ENCODE measurements at regions not wholly inside any gene's neighbourhood (a gene's known extent, or its start where the extent isn't known, plus 50 kb on each side); places are given as distances from the start of the nearest gene placed in this dataset.

DNA sequence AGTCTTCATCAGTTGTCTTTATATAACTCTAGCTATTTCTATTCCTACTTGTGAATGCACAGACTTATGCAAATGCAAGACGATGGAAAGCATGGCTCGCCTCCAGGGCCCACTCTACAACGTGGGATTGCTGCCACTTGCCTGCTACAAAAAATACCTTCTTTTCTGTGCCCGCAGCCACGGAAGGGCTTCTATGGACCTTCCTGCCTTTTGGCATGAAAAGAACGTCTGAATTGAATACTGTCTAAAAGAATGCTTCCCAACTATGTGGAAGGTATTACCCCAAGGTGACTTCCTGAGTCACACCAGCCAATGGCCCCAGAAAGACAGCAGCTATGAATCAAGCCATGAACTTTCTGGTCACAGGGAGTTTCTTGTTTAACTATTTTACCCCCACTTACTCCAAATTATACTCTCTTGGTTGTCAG, 261.2 kb downstream of the HIVEP2 start:
- DNase-seq: no peak

DNA sequence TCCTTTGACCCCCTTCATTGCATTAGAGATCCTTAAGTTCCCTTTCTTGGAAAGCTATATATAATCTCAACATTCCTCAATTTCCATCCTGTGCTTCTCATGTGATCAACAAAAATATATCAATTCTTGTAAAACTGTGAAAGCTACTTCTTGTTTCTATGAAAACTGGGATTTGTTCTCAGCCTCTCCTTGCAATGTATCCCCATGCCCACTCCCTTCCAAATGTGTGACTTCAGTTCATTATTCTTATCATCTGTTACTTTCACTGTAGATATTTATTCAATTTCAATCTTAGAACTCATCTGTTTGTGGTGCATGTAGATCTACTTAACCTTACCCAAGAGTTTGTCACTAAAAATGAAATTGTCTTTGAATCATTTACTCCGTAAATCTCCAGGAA, 260.6 kb downstream of the HIVEP2 start:
- DNase-seq: no peak

DNA sequence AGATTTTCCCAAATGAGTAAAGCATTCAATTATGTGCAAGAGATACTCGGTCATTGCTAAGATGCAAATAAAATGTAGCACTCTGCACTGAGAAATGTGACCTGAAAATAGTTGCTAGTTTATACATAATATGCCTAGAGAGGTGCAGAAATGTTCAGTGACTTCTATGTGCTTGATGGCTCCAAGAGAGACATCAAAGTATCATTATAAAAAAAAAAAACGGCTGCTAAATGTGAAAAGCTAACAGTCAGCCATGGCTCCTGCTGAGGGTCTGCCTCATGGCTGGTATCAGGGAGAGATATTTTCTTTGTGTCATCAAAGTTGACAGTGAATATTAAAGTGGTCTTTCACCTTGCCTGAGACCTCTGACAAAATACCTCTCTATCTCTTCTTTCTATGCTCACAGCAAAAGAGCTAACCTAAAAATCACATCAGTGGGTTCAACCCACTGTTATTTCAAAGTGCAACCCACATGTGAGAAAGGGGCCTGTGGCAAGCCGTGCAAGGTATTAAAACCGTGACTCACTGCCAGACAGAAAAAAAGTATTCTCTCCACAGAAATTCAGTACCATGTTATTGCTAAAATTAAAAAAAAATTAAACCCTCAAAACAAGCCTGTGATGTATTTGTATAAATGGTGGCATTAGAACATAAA, 259.0 kb downstream of the HIVEP2 start:
- no peak for DNase-seq

DNA sequence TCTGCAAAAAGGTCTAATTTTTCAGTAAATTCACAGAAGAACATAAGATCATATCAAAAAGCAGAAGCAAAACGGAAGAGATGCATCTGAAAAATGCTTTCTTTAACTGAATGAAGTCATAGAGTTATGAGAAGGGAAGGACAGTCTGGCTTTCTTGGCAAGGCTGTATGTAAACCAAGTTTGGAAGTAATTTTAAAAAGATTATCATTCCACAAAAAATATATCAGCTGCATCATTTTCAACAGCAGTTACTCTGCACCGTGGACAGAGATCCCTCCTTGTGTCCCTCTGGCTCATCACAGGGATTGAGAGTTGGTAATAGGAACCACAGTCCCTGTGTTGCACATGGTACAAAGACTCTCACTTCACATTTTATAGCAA, 258.5 kb downstream of the HIVEP2 start:
- no peak for DNase-seq

DNA sequence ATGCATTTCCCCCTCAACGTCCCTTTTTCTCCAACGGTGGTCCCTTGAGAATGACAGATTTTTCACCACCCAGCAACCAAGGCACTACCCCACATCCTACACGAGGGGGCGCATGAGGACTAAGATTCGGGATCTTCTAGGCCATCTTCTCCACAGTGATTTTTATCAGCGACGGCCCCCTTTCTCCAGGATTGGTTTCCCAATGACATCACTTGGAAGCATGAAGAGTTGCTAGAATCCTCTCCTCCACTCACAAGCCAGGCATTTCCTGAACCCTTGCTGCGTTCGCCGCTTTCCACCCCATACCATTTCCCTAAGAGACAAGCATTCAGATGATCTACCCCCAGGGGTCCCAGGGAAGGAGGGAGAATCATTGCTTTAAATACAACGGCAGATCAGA, 252.0 kb downstream of the HIVEP2 start:
- DNase-seq: peak; percentile 97

DNA sequence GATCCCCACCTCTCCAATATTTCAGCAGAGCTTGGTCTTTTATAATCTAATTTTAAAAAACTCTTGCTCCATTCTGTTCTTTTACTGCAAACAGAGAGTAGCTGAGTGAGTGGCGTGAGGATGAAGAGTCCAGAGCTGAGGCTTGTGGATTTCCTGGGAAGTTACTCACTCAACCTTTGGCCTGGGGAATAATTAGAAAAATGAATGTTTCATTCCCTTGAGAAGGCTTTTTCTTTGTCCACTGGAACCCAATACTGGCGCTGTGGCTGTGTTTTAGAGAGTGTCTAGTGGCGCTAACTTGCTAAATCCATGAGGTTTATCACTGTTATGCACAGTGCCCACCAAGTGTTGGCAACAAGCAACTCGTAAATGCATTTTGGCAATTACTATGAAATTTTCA, 251.5 kb downstream of the HIVEP2 start:
- peak; percentile 88 for DNase-seq

DNA sequence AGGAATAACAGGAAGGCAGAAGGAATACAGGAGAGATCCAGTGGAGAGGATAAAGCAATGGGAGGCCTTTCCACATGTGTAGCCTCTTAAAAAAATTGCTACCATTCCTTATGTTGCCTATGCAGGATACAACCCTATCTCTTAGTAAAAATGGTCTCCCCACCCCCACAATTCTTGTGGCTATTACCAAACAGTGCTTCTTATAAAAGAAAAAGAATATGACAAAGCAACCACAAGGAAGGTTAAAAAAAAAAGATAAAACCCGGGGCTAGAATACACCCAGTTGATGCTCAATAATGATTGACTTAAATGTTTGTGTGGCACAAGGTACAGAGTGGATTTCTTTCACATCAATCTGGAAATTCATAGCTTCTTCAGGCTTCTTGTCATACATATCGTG, 250.9 kb downstream of the HIVEP2 start:
- DNase-seq: peak; percentile 60

DNA sequence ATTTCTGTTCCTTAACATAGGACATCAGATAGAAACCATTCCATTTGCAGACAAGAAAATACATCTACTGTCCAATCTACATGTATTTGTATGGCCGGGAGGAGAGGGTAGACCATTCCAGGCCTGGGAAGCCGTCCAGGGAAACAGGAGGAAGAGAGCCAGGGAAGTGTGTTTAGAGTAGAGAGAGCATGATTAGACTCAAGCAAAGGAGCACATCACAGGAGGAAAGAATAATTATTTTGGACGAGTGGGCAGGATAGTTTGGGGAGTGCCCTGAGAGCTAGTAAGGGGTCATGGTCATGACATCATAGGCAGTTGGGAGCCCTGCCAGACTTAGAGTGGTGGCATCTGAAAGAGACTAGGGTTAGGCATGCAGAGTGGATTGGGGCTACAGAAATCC, 250.0 kb downstream of the HIVEP2 start:
- DNase-seq: peak; percentile 18

DNA sequence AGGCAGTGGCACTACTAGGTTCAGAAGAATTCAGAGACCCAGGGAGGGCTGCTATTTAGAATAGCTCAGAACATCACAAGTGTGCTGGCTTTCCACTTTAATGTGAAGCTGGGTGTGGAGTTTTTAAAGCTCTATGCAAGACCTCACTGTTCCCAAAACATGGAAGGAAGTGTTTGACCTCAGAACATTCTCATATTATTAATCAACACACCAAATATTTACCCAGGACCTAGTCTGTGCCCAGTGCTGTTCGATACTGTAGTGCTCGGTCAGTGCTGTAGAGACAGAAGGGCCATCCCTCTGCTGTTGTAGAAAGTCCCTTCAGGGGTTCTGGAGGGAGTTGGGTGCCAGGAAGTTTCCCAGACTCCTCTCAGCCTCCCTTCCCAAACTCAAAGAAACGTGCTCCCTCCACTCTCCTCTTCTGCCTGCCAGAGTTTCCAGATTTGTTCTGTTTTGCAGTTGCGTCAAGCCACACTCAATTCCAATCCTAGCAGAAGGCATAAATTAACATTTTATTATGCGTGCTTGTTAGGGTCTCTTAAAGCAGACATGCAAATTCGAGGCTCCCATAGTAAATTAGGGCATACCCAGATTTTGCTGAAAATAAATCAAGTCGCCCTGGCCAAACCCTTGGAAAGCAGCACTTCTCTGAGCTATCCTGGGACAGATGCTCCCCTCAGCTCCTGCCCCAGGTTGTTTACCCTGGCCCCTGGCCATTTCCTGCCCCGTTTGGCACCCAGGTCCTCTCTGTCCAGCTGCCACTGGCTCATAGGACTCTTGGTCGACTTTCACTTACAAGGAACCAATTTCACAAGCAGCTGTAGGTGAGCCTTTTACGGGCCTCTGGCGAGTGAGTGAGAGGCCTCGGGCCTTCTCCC, 248.6 kb downstream of the HIVEP2 start:
- peak; percentile 40 for DNase-seq

DNA sequence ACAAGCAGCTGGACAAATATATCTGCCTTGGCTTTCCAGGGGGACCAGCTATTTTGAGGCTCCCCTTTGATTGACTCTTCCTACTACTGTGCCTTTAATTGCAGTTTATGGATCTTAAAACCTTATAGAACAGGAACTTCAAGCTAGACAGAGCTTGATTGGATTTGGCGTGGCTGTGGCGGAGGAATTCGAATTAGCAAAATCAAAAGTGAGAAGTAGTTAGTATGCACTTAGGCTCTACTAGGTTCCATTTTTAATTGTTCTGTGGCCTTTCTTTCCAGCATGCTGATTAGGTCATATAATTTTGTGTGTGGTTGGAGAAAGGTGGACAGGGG, 248.0 kb downstream of the HIVEP2 start:
- DNase-seq: no peak

DNA sequence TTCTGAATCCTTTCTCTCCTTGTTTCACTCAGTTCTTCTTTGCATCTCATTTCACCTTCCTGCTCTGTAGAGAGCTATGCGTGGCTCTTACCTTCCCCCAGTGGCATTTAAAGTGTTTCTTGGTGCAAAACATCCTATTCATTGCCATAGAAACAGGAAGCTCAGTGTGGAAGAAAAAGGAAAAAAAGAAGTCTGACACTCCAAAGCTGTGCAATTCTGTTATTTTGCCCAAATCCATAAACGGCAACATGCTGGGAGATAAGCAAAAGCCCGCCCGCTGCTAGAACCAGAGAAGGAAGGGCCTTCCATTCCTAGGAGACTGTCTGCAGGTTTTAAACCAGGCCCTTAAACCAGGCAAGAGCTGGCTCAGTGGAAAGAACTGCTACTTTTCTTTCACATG, 247.1 kb downstream of the HIVEP2 start:
- no peak for DNase-seq

DNA sequence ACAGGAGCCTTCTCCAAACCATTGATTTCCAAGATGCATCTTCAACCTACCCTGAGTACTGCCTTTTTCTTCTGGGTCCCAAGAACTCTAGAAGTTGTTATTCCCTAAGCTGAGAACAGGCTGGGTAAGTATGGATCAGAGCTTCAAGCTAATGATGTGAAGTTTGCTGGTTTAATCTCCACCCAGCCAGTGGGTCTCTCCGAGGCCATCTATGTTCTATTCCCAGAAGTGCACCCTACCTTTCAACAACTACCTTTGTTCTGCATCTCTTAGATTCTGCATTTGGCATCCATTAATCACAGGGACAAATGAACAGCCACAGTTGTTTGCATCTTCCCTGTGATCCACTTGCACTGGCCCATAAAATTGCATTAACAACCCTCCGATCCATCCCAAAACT, 246.2 kb downstream of the HIVEP2 start:
- DNase-seq: no peak

DNA sequence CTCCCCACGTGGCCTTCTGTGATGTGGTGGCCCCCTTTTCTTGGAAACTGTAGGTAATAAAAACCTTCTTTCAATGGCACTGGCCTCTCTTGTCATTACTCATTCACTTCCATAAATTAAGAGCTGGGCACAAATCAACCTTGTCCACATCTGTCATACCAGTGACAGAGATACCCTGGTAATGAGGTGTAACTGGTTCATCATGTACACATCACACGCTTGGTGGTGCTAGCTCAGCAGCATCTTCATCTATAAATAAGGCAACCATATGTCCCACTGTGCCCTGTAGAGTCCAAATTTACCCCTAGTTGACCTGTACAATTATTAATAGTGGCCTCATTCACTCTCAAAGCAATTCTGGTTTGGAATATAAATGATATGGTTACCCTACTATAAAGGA, 245.6 kb downstream of the HIVEP2 start:
- DNase-seq: no peak

DNA sequence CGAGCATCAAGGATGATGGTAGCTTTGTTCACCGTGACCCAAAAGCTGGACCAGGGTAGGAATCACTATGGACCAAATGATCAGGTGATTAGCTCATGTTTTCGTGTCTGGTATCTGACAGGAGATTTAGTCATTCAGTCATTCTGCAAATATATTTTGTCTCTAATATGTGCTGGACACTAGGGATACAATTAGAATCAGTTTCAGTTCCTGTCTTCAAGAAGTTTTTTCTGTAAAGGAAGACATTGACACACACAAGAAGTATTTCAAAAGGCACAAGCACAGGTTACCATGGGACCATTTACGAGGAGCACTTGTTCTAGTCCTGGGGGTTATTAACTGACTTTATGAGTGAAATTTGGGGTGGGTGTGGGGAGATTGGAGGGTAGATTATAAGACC, 244.9 kb downstream of the HIVEP2 start:
- DNase-seq: no peak

DNA sequence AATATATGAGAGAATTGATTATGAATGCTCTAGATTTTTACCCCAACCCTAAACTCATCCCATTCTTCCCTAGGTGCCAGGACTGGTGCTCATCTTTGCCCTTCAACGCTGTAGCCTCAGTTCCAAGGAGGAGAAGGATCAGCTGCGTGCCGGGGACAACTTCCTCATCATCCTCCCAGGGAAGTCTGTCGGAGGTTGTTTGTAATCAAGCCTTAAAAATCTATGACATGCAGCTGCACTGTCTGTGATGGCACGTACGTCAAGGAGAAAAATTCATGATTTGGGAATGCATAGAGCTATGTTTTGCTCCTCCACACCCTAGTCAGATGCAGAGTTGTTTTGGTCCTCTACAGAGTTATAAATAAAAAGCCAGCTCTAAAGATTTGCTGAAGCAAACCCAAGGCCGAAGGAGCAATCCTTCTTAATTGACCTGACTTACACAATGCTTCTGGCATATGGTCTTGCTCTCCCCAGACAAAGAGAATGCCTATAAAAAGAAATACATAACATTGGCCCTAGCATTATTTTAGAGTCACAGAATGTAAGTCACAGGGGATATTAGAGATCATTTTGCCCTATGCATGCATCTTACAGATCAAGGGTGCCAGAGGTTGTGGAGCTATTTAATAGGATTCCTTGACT, 244.2 kb downstream of the HIVEP2 start:
- no peak for DNase-seq
